COR-L47 (cell line): ENCODE measurements at regions not wholly inside any gene's neighbourhood (a gene's known extent, or its start where the extent isn't known, plus 50 kb on each side); places are given as distances from the start of the nearest gene placed in this dataset.

Experiments used
- DNase-seq: peaks from one replicate; lab custom pipeline; 2025; lab: John Stamatoyannopoulos, UW

- no peak for DNase-seq
Measured at GRCh38 chr9:11722957-11723356, 970.2 kb upstream of the TYRP1 start.

GRCh38 chr9:11726659-11727058 lies 966.5 kb upstream of the TYRP1 start:
- DNase-seq, result no peak

GRCh38 chr9:11735391-11735790 lies 957.8 kb upstream of the TYRP1 start:
- no peak for DNase-seq

- DNase-seq, result no peak
Measured at GRCh38 chr9:11742471-11742870, 950.7 kb upstream of the TYRP1 start.

- no peak for DNase-seq
Measured at GRCh38 chr9:11743356-11743755, 949.8 kb upstream of the TYRP1 start.

GRCh38 chr9:11749396-11749795 lies 943.8 kb upstream of the TYRP1 start:
- DNase-seq, result no peak

GRCh38 chr9:11755951-11756350 lies 937.2 kb upstream of the TYRP1 start:
- DNase-seq, result no peak

DNA sequence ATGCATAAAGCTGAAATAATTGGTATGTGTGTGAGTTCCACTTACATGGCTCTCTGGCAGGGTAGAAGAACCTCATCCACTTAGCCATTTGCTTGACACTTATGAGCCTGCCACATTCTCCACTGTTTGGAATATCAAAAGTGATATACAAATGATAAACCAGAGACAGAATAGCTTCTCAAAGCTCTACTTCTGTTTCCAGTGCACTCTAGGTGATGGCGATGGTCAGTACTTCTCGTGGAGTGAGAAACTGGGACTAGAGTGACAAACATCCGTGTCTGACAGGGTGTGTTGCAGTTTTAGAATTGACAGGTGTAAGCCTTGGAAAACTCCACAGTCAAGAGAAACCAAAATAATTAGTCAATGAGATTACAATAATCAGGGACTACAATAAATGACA lies 935.8 kb upstream of the TYRP1 start:
- no peak for DNase-seq

DNA sequence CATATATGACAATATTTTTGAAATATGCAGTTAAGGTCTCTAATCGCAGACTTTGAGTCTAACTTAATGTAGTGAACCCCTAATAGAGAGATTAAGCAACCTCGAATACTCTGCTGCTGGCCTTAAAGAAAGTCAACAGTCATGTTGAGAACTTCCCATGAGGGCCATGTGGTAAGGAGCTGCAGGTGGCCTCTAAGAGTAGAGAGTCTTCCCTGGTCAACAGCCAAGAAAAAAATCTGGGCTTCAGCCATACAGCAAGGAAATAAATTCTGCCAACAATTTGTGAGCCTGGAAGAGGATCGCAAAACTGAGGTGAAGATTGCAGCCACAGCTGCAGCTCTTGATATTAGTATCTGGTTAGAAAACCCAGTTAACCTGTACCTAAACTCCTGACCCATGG lies 935.2 kb upstream of the TYRP1 start:
- DNase-seq, result no peak

GRCh38 chr9:11779971-11780370 lies 913.2 kb upstream of the TYRP1 start:
- DNase-seq, result no peak

GRCh38 chr9:11792870-11793269 lies 900.3 kb upstream of the TYRP1 start:
- no peak for DNase-seq

DNA sequence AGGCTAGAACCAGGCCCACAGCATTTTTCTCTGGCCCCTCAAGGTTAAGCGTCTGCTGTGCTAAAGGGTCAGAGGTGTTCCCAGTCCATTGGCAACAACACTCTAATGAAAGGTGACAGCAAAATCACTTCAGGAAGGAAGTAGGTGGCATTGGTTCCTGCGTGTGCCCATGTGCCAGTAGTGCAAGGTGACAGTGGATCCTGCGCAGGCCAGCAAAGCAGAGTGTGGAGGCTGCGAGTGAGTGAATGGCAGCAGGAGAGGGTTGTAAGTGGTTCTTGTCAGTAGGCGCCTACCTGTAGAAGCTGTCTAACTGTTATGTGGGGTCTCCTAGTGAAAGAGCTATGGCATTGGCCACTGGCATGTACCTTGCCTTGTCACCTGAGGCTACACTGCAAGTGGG lies 898.2 kb upstream of the TYRP1 start:
- DNase-seq, result no peak

DNA sequence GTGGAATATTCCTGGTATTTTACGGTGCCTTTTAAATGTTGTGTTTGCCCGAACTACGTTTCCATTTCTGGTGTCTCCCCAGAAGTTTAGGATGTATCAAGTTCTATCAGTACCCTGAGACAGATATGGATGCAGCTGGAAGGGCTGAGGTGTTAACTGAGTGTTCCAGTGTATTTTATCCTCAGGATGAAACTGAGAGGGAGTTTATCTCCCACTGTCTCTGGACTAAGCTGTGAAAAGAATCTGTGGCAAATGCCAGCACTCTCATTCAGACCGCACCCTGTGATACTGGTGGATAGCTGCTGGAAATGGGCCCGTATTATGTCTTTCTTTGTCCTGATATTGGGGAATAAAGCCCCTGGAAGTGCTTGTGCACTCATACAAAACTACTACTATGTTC lies 887.2 kb upstream of the TYRP1 start:
- no peak for DNase-seq

GRCh38 chr9:11821306-11821975 lies 871.7 kb upstream of the TYRP1 start:
- DNase-seq, result no peak

DNA sequence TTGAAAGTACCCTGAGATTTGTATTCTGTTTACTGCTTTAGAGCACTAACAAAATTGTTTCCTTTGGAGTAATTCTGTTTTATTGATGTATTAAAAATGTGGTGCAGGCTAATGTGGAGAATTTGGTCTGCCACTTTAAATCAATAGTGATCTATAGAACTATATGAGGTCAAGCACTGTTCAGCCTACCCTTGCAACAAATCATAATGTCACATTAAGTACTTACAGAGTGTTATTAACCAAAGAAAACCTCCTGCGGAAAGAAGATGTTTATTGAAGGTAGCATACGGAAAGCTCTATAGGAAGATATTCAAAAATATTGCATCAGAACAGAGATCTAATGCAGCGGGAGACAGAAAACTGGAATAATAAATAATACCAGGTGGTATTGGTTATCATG lies 865.0 kb upstream of the TYRP1 start:
- DNase-seq, result no peak

DNA sequence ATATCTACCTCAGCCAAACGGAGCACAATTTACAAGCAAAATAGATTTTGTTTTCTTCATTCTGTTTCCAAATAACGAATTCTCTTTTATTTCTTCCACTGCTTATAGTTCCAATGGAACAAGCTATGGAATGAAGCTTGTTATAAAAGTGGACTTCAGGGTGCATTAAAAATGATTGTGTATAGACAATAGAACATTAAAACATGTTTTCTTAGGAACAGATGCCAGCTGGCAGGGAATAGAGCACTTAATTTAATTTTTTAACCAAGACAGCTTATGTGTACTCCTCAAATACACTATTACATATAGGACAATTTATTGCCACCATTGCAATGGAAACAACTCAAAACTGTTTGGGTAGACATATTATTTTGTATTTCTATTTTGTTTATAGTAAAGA lies 860.1 kb upstream of the TYRP1 start:
- no peak for DNase-seq

DNA sequence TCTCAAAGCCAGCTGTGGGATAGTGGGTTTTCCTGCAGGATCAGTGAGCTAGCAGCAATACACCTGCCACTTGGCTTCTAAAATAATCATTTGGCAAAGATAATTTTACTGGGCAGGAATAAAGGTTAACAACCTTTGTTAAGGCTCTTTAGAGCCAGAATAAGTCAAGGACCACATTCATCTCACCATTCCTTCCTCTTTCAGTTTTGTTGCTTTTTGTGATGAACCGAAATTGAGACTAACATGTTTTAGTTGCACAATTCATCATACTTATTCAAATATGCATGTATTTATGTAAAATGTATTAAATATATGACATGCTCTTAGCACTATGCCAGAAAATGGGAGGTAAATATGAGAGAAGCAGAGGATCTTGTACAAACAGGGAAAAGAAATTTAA lies 824.4 kb upstream of the TYRP1 start:
- DNase-seq, result no peak

- peak; percentile 7 for DNase-seq
Measured at GRCh38 chr9:11871852-11872251, 821.3 kb upstream of the TYRP1 start.

GRCh38 chr9:11872471-11872870 lies 820.7 kb upstream of the TYRP1 start:
- DNase-seq, result no peak

- DNase-seq, result no peak
Measured at GRCh38 chr9:11874414-11874813, 818.8 kb upstream of the TYRP1 start.

GRCh38 chr9:11892401-11892800 lies 800.8 kb upstream of the TYRP1 start:
- no peak for DNase-seq

DNA sequence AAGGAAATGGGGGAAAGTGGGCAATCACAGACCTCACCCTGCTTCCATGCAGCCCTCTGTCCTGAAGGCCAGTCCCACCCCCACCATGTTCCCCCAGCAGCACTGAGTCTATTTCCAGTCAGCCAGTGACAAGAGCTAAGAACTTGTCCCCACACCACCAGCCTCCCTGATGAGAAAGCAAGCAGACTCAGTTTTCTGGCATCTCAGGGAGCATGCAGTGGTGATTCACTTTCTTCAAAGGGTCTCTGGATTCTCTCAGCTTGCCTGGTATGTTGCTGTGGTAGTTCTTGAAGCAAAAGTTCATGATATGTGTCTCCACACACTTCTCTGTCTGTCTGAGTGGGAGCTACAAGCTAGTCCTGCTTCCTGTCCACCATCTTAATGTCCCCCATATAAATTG lies 799.9 kb upstream of the TYRP1 start:
- no peak for DNase-seq

- DNase-seq, result no peak
Measured at GRCh38 chr9:11894136-11894535, 799.0 kb upstream of the TYRP1 start.

- DNase-seq, result no peak
Measured at GRCh38 chr9:11902610-11903009, 790.6 kb upstream of the TYRP1 start.

DNA sequence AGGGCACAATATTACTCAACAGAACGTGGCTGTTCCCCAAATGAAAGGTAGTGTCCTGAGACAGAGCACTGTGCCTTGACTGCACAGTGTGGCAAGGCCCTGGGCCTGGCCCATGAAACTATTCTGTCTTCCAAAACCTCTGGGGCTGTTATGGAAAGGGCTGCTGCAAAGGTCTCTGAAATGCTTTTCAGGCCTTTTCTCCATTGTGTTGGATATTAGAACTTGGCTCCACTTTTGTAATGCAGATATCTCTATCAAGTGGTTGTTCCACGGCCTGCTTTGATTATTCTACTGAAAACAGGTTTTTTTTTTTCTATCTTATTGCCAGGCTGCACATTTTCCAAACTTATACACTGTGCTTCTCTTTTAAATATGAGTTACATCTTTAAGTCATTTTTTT lies 777.5 kb upstream of the TYRP1 start:
- DNase-seq, result no peak
